Esophagus muscularis mucosa (tissue), 4 donors: ENCODE measurements at regions not wholly inside any gene's neighbourhood (a gene's known extent, or its start where the extent isn't known, plus 50 kb on each side); places are given as distances from the start of the nearest gene placed in this dataset.

ENCODE experiments used
- CTCF ChIP-seq, 3 experiments: fragments of 200-600 bp in 2 of 3; fragments of 450-650 bp in 1 of 3; sonication (generic) in 2 of 3; IDR thresholded peaks; one replicate each; pipeline ENCODE4 v1.5.1; 2017 to 2019; ENCODE audit warnings: antibody characterized with exemption in 3 of 3, mild to moderate bottlenecking in 2 of 3, moderate library complexity in 1 of 3
- EP300 ChIP-seq: sonication (generic); formaldehyde crosslinking; IDR thresholded peaks from one replicate; pipeline ENCODE4 v1.6.1; 2017; ENCODE audit warnings: antibody characterized with exemption
- POLR2AphosphoS5 ChIP-seq, 2 donors: sonication (generic); formaldehyde crosslinking; IDR thresholded peaks; one replicate each; pipeline ENCODE4 v1.6.1; 2017; ENCODE audit warnings: antibody characterized with exemption in 2 of 2

- TF ChIP-seq CTCF (IDR thresholded peaks at IDR 0.05) (no peak), POLR2AphosphoS5 (IDR thresholded peaks at IDR 0.05) (no peak), EP300 (no peak)
Observed at GRCh38 chr4:170623899-170624298, 534.1 kb upstream of the AADAT start.
